Mesenchymal stem cell (in vitro differentiated cells and primary cell): ENCODE measurements at regions not wholly inside any gene's neighbourhood (a gene's known extent, or its start where the extent isn't known, plus 50 kb on each side); places are given as distances from the start of the nearest gene placed in this dataset.
A peak's percentile ranks its signal among the peaks of the same experiment; 100 is the strongest.

ENCODE experiments used
- DNase-seq: peaks from one replicate; pipeline ENCODE4 v3.0.0-alpha.2; 2013
- H2AFZ ChIP-seq: one replicate; pipeline ENCODE4 v1.6.1; 2013; ENCODE audit warnings: low read depth, mild to moderate bottlenecking, control low read depth, inconsistent platforms, low read length, moderate library complexity
- H2AK5ac ChIP-seq: 2 replicates; pipeline ENCODE4 v1.6.1; 2013; ENCODE audit warnings: low read length, moderate library complexity, mild to moderate bottlenecking, inconsistent platforms; ENCODE audit not compliant: severe bottlenecking
- H2BK120ac ChIP-seq: one replicate; pipeline ENCODE4 v1.6.1; 2013; ENCODE audit warnings: low read depth, mild to moderate bottlenecking, inconsistent platforms, low read length, moderate library complexity
- H2BK12ac ChIP-seq, 2 experiments: one replicate each; pipeline ENCODE4 v1.6.1; 2013; ENCODE audit warnings: inconsistent platforms in 2 of 2, low read length in 2 of 2, mild to moderate bottlenecking in 2 of 2, moderate library complexity in 2 of 2, control low read depth in 1 of 2
- H2BK15ac ChIP-seq: one replicate; pipeline ENCODE4 v1.6.1; 2013; ENCODE audit warnings: mild to moderate bottlenecking, low read depth, inconsistent platforms; ENCODE audit not compliant: poor library complexity, severe bottlenecking
- H2BK5ac ChIP-seq: 2 replicates; pipeline ENCODE4 v1.6.1; 2013; ENCODE audit warnings: low read depth, mild to moderate bottlenecking, low read length, control low read depth, inconsistent platforms; ENCODE audit not compliant: poor library complexity, severe bottlenecking
- H3K14ac ChIP-seq, 2 experiments: one replicate each; pipeline ENCODE4 v1.6.1; 2013; ENCODE audit warnings: inconsistent platforms in 2 of 2, low read length in 2 of 2, control low read depth in 1 of 2, mild to moderate bottlenecking in 1 of 2, moderate library complexity in 1 of 2
- H3K18ac ChIP-seq, 2 experiments: one replicate each; pipeline ENCODE4 v1.6.1; 2013; ENCODE audit warnings: inconsistent platforms in 2 of 2, low read length in 2 of 2, control low read depth in 1 of 2, low read depth in 1 of 2, mild to moderate bottlenecking in 1 of 2
- H3K23ac ChIP-seq, 2 experiments: one replicate each; pipeline ENCODE4 v1.6.1; 2013; ENCODE audit warnings: inconsistent platforms in 2 of 2, low read length in 2 of 2, mild to moderate bottlenecking in 2 of 2, moderate library complexity in 2 of 2, control low read depth in 1 of 2
- H3K27ac ChIP-seq: 2 replicates; pipeline ENCODE4 v1.5.1; 2013; ENCODE audit warnings: mild to moderate bottlenecking, moderate library complexity, low read length, control low read depth, inconsistent platforms; ENCODE audit not compliant: poor library complexity, severe bottlenecking
- H3K27me3 ChIP-seq, 2 experiments: 2 replicates each; pipeline versions ENCODE4 v1.6.1 to v1.7.0; 2013; ENCODE audit warnings: low read length in 2 of 2, mild to moderate bottlenecking in 2 of 2, moderate library complexity in 2 of 2, control low read depth in 1 of 2, inconsistent platforms in 1 of 2; ENCODE audit not compliant: control insufficient read depth in 1 of 2, insufficient read depth in 1 of 2
- H3K36me3 ChIP-seq, 2 experiments: 2 replicates each; pipeline versions ENCODE4 v1.6.1 to v1.7.0; 2013; ENCODE audit warnings: low read length in 2 of 2, control low read depth in 1 of 2, inconsistent platforms in 1 of 2, low read depth in 1 of 2, mild to moderate bottlenecking in 1 of 2; ENCODE audit not compliant: insufficient read depth in 2 of 2, control insufficient read depth in 1 of 2
- H3K4ac ChIP-seq, 2 experiments: one replicate each; pipeline ENCODE4 v1.6.1; 2013; ENCODE audit warnings: inconsistent platforms in 2 of 2, low read length in 2 of 2, mild to moderate bottlenecking in 2 of 2, moderate library complexity in 2 of 2, control low read depth in 1 of 2, low read depth in 1 of 2
- H3K4me1 ChIP-seq: 2 replicates; pipeline ENCODE4 v1.6.1; 2013; ENCODE audit warnings: low read depth, low read length, control low read depth; ENCODE audit not compliant: control insufficient read depth, insufficient read depth
- H3K4me2 ChIP-seq: 2 replicates; pipeline ENCODE4 v1.6.1; 2013; ENCODE audit warnings: low read length, mild to moderate bottlenecking, inconsistent platforms; ENCODE audit not compliant: poor library complexity, severe bottlenecking
- H3K4me3 ChIP-seq, 2 experiments: 2 replicates each; pipeline versions ENCODE4 v1.5.1 to v1.7.0; 2013; ENCODE audit warnings: low read length in 2 of 2, mild to moderate bottlenecking in 2 of 2, control low read depth in 1 of 2, low read depth in 1 of 2; ENCODE audit not compliant: insufficient read depth in 1 of 2
- H3K79me1 ChIP-seq: replicated peaks from 2 replicates; pipeline ENCODE4 v1.6.1; 2013; ENCODE audit warnings: mild to moderate bottlenecking, control low read depth, low read length, inconsistent platforms; ENCODE audit not compliant: poor library complexity, severe bottlenecking
- H3K9ac ChIP-seq: 2 replicates; pipeline ENCODE4 v1.7.0; 2013; ENCODE audit warnings: mild to moderate bottlenecking, low read length, moderate library complexity
- H3K9me3 ChIP-seq: 2 replicates; pipeline ENCODE4 v1.7.0; 2013; ENCODE audit warnings: mild to moderate bottlenecking, low read length; ENCODE audit not compliant: control insufficient read depth
- H4K8ac ChIP-seq: one replicate; pipeline ENCODE4 v1.6.1; 2013; ENCODE audit warnings: inconsistent platforms, mild to moderate bottlenecking, low read length, moderate library complexity
- H4K91ac ChIP-seq: one replicate; pipeline ENCODE4 v1.6.1; 2013; ENCODE audit warnings: mild to moderate bottlenecking, low read length, inconsistent platforms
- WGBS: methylation state at CpG from one replicate; pipeline ENCODE4 v1.1.7; 2013; ENCODE audit warnings: mixed read lengths; 5-methylcytosine and 5-hydroxymethylcytosine counted together

- Histone ChIP-seq H3K9me3 (peaks cover 5% of the 10 kb centered on the region), H2BK12ac (no peak overlapping the region), H2AFZ (no peak overlapping the region), H4K91ac (no peak overlapping the region), H3K4ac (no peak overlapping the region), H3K4me1 (no peaks in the 10 kb centered on the region), H3K4me3 (no peak overlapping the region), H3K18ac (no peak overlapping the region), H2BK5ac (no peak overlapping the region), H3K14ac (no peak overlapping the region), H3K23ac (no peak overlapping the region), H3K79me1 (no peaks in the 10 kb centered on the region), H4K8ac (no peak overlapping the region), H2BK120ac (no peak overlapping the region), H3K27me3 (no peaks in the 10 kb centered on the region), H2BK15ac (no peak overlapping the region), H3K4me2 (no peak overlapping the region), H3K27ac (no peak overlapping the region), H3K9ac (no peak overlapping the region), H3K36me3 (no peaks in the 10 kb centered on the region), H2AK5ac (no peak overlapping the region)
- 72% methylated on average over 4 of the region's 4 CpGs for WGBS
- no peak for DNase-seq
Observed at GRCh38 chr6:115000736-115001135, 657.9 kb upstream of the HS3ST5 start.

GRCh38 chr6:114998492-114998891 lies 655.7 kb upstream of the HS3ST5 start:
- no peak for DNase-seq
- WGBS: 89% methylated on average over 8 of the region's 8 CpGs
- no peaks in the 10 kb centered on the region for H3K36me3 ChIP-seq

GRCh38 chr6:114997813-114998292 lies 655.0 kb upstream of the HS3ST5 start:
- Histone ChIP-seq H3K9ac (no peak overlapping the region), H2BK120ac (no peak overlapping the region), H3K4me3 (no peak overlapping the region), H3K18ac (no peak overlapping the region), H2BK12ac (no peak overlapping the region), H3K36me3 (no peaks in the 10 kb centered on the region), H4K91ac (no peak overlapping the region), H3K23ac (no peak overlapping the region), H2AFZ (no peak overlapping the region), H3K14ac (no peak overlapping the region), H2BK5ac (no peak overlapping the region), H3K27me3 (no peaks in the 10 kb centered on the region), H2AK5ac (no peak overlapping the region), H3K4me2 (no peak overlapping the region), H3K27ac (no peak overlapping the region), H2BK15ac (no peak overlapping the region), H4K8ac (no peak overlapping the region), H3K79me1 (no peaks in the 10 kb centered on the region), H3K9me3 (peaks cover 5% of the 10 kb centered on the region), H3K4ac (no peak overlapping the region), H3K4me1 (no peaks in the 10 kb centered on the region)
- 90% methylated on average over 4 of the region's 4 CpGs for WGBS
- peak; percentile 14 for DNase-seq

More at GRCh38 chr6:114998492-114998891, 655.7 kb upstream of the HS3ST5 start:
- Histone ChIP-seq H3K4me3 (no peak overlapping the region), H4K91ac (no peak overlapping the region), H3K4me2 (no peak overlapping the region), H2AFZ (no peak overlapping the region), H3K9me3 (peaks cover 5% of the 10 kb centered on the region), H4K8ac (no peak overlapping the region), H2BK15ac (no peak overlapping the region), H2BK12ac (no peak overlapping the region), H3K23ac (no peak overlapping the region), H2AK5ac (no peak overlapping the region), H3K27me3 (no peaks in the 10 kb centered on the region), H3K14ac (no peak overlapping the region), H2BK5ac (no peak overlapping the region), H2BK120ac (no peak overlapping the region), H3K9ac (no peak overlapping the region), H3K4ac (no peak overlapping the region), H3K4me1 (no peaks in the 10 kb centered on the region), H3K18ac (no peak overlapping the region), H3K79me1 (no peaks in the 10 kb centered on the region), H3K27ac (no peak overlapping the region)

GRCh38 chr6:114995526-114995925 lies 652.7 kb upstream of the HS3ST5 start:
- Histone ChIP-seq H3K9me3 (peaks cover 2% of the 10 kb centered on the region), H3K27me3 (no peaks in the 10 kb centered on the region), H3K14ac (no peak overlapping the region), H3K79me1 (no peaks in the 10 kb centered on the region), H3K9ac (no peak overlapping the region), H2AFZ (no peak overlapping the region), H3K27ac (no peak overlapping the region), H3K18ac (no peak overlapping the region), H2BK15ac (no peak overlapping the region), H2BK120ac (no peak overlapping the region), H3K4ac (no peak overlapping the region), H3K36me3 (no peaks in the 10 kb centered on the region), H4K91ac (no peak overlapping the region), H3K4me1 (no peaks in the 10 kb centered on the region), H4K8ac (no peak overlapping the region), H3K23ac (no peak overlapping the region), H2AK5ac (no peak overlapping the region), H2BK5ac (no peak overlapping the region), H3K4me2 (no peak overlapping the region), H3K4me3 (no peak overlapping the region), H2BK12ac (no peak overlapping the region)
- DNase-seq: no peak
